ENCODE measurements at regions not wholly inside any gene's neighbourhood (a gene's known extent, or its start where the extent isn't known, plus 50 kb on each side); places are given as distances from the start of the nearest gene placed in this dataset.
"Not testable (repeated sequence)": the region's sequence is repeated elsewhere in the genome, so short reads cannot be mapped to it uniquely, and the experiment has no call there.

DNA sequence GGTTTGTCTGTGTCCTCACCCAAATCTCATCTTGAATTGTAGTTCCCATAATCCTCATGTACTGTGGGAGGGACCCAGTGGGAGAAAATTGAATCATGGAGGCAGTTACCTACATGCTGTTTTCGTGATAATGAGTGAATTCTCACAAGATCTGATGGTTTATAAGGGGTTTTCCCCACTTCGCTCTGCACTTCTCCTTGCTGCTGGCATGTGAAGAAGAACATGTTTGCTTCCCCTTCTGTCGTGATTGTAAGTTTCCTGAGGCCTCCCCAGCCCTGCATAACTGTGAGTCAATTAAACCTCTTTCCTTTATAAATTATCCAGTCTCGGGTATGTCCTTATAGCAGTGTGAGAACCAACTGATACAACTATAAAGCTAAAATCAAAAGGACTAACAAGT is 60.2 kb upstream of the RPL38 start:
- not testable (repeated sequence) for TF ChIP-seq POLR2AphosphoS5 (IDR thresholded peaks at IDR 0.05; ENCODE audit: low read depth, low read length); POLR2A (IDR thresholded peaks at IDR 0.05; ENCODE audit: low read depth, low read length); SPI1 (IDR thresholded peaks at IDR 0.05; ENCODE audit: low read depth, low read length); POU2F2 (IDR thresholded peaks at IDR 0.05; ENCODE audit: low read depth, low read length); TAF1 (IDR thresholded peaks at IDR 0.05; ENCODE audit: low read depth, low read length); PAX5 (IDR thresholded peaks at IDR 0.05; ENCODE audit: insufficient read depth, low read length, severe bottlenecking)

Data from GM12891 (cell line).